Islet precursor cell (in vitro differentiated cells): ENCODE measurements at regions not wholly inside any gene's neighbourhood (a gene's known extent, or its start where the extent isn't known, plus 50 kb on each side); places are given as distances from the start of the nearest gene placed in this dataset.

ENCODE experiments used
- DNase-seq: peaks from one replicate; pipeline ENCODE4 v3.0.0-alpha.2; 2018

GRCh38 chr11:130814440-130815096 lies 101.7 kb downstream of the SNX19 start:
- no peak for DNase-seq

GRCh38 chr11:130815097-130815802 lies 101.0 kb downstream of the SNX19 start:
- DNase-seq: no peak

GRCh38 chr11:130815956-130816355 lies 100.3 kb downstream of the SNX19 start:
- no peak for DNase-seq

GRCh38 chr11:130816546-130817329 lies 99.5 kb downstream of the SNX19 start:
- no peak for DNase-seq

GRCh38 chr11:130817330-130817944 lies 98.8 kb downstream of the SNX19 start:
- DNase-seq: no peak

- no peak for DNase-seq
Measured at GRCh38 chr11:130819625-130820024, 96.7 kb downstream of the SNX19 start.
